GM23338 (cell line): ENCODE measurements at regions not wholly inside any gene's neighbourhood (a gene's known extent, or its start where the extent isn't known, plus 50 kb on each side); places are given as distances from the start of the nearest gene placed in this dataset.
A peak's percentile ranks its signal among the peaks of the same experiment; 100 is the strongest.

Source experiments
- ATAC-seq: fragments of 200-7000 bp; cut with Tn5 transposase; 3 replicates; pipeline ENCODE4 v1.9.1; 2020
- DNase-seq: peaks from one replicate; pipeline ENCODE4 v3.0.0-alpha.2; 2015; ENCODE audit warnings: low spot score
- H2AFZ ChIP-seq: fragments of 200-600 bp; sonication (generic); 2 replicates; pipeline ENCODE4 v1.8.0; 2016; ENCODE audit warnings: antibody characterized with exemption, mild to moderate bottlenecking, moderate library complexity
- H3F3A ChIP-seq: fragments of 200-600 bp; sonication (generic); replicated peaks from 2 replicates; pipeline ENCODE4 v1.8.0; 2017; ENCODE audit warnings: antibody characterized with exemption, mixed run types, low read depth
- H3K27ac ChIP-seq: fragments of 200-600 bp; sonication (generic); 2 replicates; pipeline ENCODE4 v1.6.1; 2016; ENCODE audit warnings: low read depth
- H3K27me3 ChIP-seq: fragments of 200-600 bp; sonication (generic); 2 replicates; pipeline ENCODE4 v1.8.0; 2016; ENCODE audit warnings: mild to moderate bottlenecking, mixed run types, moderate library complexity; ENCODE audit not compliant: insufficient read depth
- H3K36me3 ChIP-seq: fragments of 200-600 bp; sonication (generic); 2 replicates; pipeline ENCODE4 v1.8.0; 2016; ENCODE audit warnings: mild to moderate bottlenecking; ENCODE audit not compliant: insufficient read depth
- H3K4me1 ChIP-seq: fragments of 200-600 bp; sonication (generic); 2 replicates; pipeline ENCODE4 v1.8.0; 2016; ENCODE audit warnings: mild to moderate bottlenecking, moderate library complexity; ENCODE audit not compliant: insufficient read depth
- H3K4me2 ChIP-seq: fragments of 200-600 bp; sonication (generic); 2 replicates; pipeline ENCODE4 v1.7.1; 2017; ENCODE audit warnings: mixed run types
- H3K4me3 ChIP-seq: fragments of 200-600 bp; sonication (generic); 2 replicates; pipeline ENCODE4 v1.6.1; 2016; ENCODE audit warnings: mixed run types
- H3K79me2 ChIP-seq: fragments of 200-600 bp; sonication (generic); replicated peaks from 2 replicates; pipeline ENCODE4 v1.8.0; 2017; ENCODE audit warnings: mild to moderate bottlenecking; ENCODE audit not compliant: insufficient read depth
- H3K9me2 ChIP-seq: fragments of 200-600 bp; sonication (generic); 2 replicates; pipeline ENCODE4 v1.8.0; 2017; ENCODE audit not compliant: insufficient read depth
- H4K20me1 ChIP-seq: fragments of 200-600 bp; sonication (generic); replicated peaks from 2 replicates; pipeline ENCODE4 v1.8.0; 2017; ENCODE audit warnings: mild to moderate bottlenecking; ENCODE audit not compliant: insufficient read depth
- H3K27ac Mint-ChIP-seq: 2 replicates; pipeline ENCODE4 v1.8.0; 2020; ENCODE audit warnings: inconsistent platforms, mild to moderate bottlenecking, moderate library complexity, mixed read lengths
- H3K27me3 Mint-ChIP-seq: 3 replicates; pipeline ENCODE4 v1.8.0; 2022; ENCODE audit warnings: low read depth, mild to moderate bottlenecking, moderate library complexity, mixed read lengths, inconsistent platforms; ENCODE audit not compliant: insufficient read depth, poor library complexity
- H3K36me3 Mint-ChIP-seq: 3 replicates; pipeline ENCODE4 v1.8.0; 2021; ENCODE audit warnings: low read depth, mild to moderate bottlenecking, inconsistent platforms, moderate library complexity, mixed read lengths
- H3K4me1 Mint-ChIP-seq: 3 replicates; pipeline ENCODE4 v1.8.0; 2020; ENCODE audit warnings: mild to moderate bottlenecking, inconsistent platforms, mixed read lengths
- H3K4me3 Mint-ChIP-seq: 3 replicates; pipeline ENCODE4 v1.8.0; 2021; ENCODE audit warnings: moderate library complexity, mild to moderate bottlenecking, inconsistent platforms, mixed read lengths
- H3K9me3 Mint-ChIP-seq: 3 replicates; pipeline ENCODE4 v1.8.0; 2020; ENCODE audit warnings: moderate library complexity, mild to moderate bottlenecking, inconsistent platforms, mixed read lengths
- CREB1 ChIP-seq: fragments of 250-450 bp; sonication (Bioruptor Pico); IDR thresholded peaks from 2 replicates; pipeline ENCODE4 v1.5.0; 2020; ENCODE audit warnings: low read depth, mild to moderate bottlenecking, moderate library complexity
- CTCF ChIP-seq, 2 experiments: fragments of 200-600 bp in 1 of 2; sonication (generic) in 1 of 2; conservative IDR thresholded peaks; 2 replicates each; pipeline versions ENCODE4 v1.5.1 to v1.6.1; 2016 to 2017; ENCODE audit warnings: antibody characterized with exemption in 2 of 2, low read depth in 2 of 2, mild to moderate bottlenecking in 2 of 2, moderate library complexity in 1 of 2
- NANOG ChIP-seq: IDR thresholded peaks from 2 replicates; pipeline ENCODE4 v1.6.1; 2016; ENCODE audit warnings: antibody characterized with exemption, borderline replicate concordance
- ZNF114 ChIP-seq: fragments of 250-450 bp; sonication (Bioruptor Pico); IDR thresholded peaks from 2 replicates; pipeline ENCODE4 v1.5.0; 2020; ENCODE audit warnings: mild to moderate bottlenecking, moderate library complexity
- ZNF331 ChIP-seq: fragments of 250-450 bp; sonication (Bioruptor Pico); IDR thresholded peaks from 2 replicates; pipeline ENCODE4 v1.5.0; 2020; ENCODE audit warnings: low read depth, mild to moderate bottlenecking, moderate library complexity
- ZNF462 ChIP-seq: fragments of 250-450 bp; sonication (Bioruptor Pico); IDR thresholded peaks from 2 replicates; pipeline ENCODE4 v1.5.0; 2020; ENCODE audit warnings: mild to moderate bottlenecking, moderate library complexity

- H3K27me3 ChIP-seq, result no peaks in the 10 kb centered on the region
- H3F3A ChIP-seq, result no peaks in the 10 kb centered on the region
- H3K9me2 ChIP-seq, result no peaks in the 10 kb centered on the region
- Mint-ChIP-seq H3K27ac (no peak overlapping the region), H3K27me3 (peaks cover 2% of the 10 kb centered on the region), H3K9me3 (peaks cover 2% of the 10 kb centered on the region; the same call in 2 of the 3 replicates), H3K4me3 (no peak overlapping the region), H3K4me1 (peaks cover 4% of the 10 kb centered on the region; the same call in 2 of the 3 replicates), H3K36me3 (no peaks in the 10 kb centered on the region)
- H3K36me3 ChIP-seq, result no peaks in the 10 kb centered on the region
- TF ChIP-seq ZNF462 (CRISPR knock-in tag), result no peak
- ATAC-seq (no peak), DNase-seq (no peak)
- H3K27ac ChIP-seq, result no peak overlapping the region
- H3K4me1 ChIP-seq, result no peaks in the 10 kb centered on the region
- H3K79me2 ChIP-seq, result no peaks in the 10 kb centered on the region
- H2AFZ ChIP-seq, result no peak overlapping the region
- H4K20me1 ChIP-seq, result no peaks in the 10 kb centered on the region
- H3K4me2 ChIP-seq, result no peak overlapping the region
- H3K4me3 ChIP-seq, result no peak overlapping the region
Observed at GRCh38 chr7:153190986-153191385, 431.4 kb downstream of the ACTR3B start.

- Mint-ChIP-seq H3K4me3 (no peak overlapping the region), H3K4me1 (no peaks in the 10 kb centered on the region), H3K27me3 (peaks cover 2% of the 10 kb centered on the region), H3K36me3 (no peaks in the 10 kb centered on the region), H3K27ac (no peak overlapping the region), H3K9me3 (peaks cover 20% of the 10 kb centered on the region)
- peak; percentile 98 for ATAC-seq
- Histone ChIP-seq H3K27me3 (no peaks in the 10 kb centered on the region), H3K36me3 (no peaks in the 10 kb centered on the region), H4K20me1 (no peaks in the 10 kb centered on the region), H3K4me3 (no peak overlapping the region), H3K27ac (no peak overlapping the region), H2AFZ (no peak overlapping the region), H3K4me1 (no peaks in the 10 kb centered on the region), H3K4me2 (no peak overlapping the region), H3K79me2 (no peaks in the 10 kb centered on the region), H3F3A (no peaks in the 10 kb centered on the region), H3K9me2 (no peaks in the 10 kb centered on the region)
- no peak for TF ChIP-seq NANOG
- no peak for TF ChIP-seq CREB1 (CRISPR knock-in tag)
- TF ChIP-seq ZNF331 (CRISPR knock-in tag), result no peak
- peak; percentile 65 to 82 for TF ChIP-seq CTCF (conservative IDR thresholded peaks at IDR 0.05; ENCODE audit: low read depth in 2 of 2)
- no peak for TF ChIP-seq ZNF114 (CRISPR knock-in tag)
- DNase-seq, result peak; percentile 71
Observed at GRCh38 chr7:153193144-153193595, 433.6 kb downstream of the ACTR3B start.
